Lung (tissue), 11 donors: ENCODE measurements at regions not wholly inside any gene's neighbourhood (a gene's known extent, or its start where the extent isn't known, plus 50 kb on each side); places are given as distances from the start of the nearest gene placed in this dataset.
"Not testable (repeated sequence)": the region's sequence is repeated elsewhere in the genome, so short reads cannot be mapped to it uniquely, and the experiment has no call there.

Experiments
- ATAC-seq: fragments of 200-7000 bp; cut with Tn5 transposase; one replicate; pipeline ENCODE4 v1.9.1; 2020; ENCODE audit warnings: moderate number of reproducible peaks; ENCODE audit not compliant: insufficient read depth, low FRiP score
- DNase-seq, 3 donors: peaks; one replicate each; pipeline ENCODE4 v3.0.0-alpha.2; 2013 to 2017
- H3K27ac ChIP-seq, 2 donors: one replicate each; pipeline ENCODE4 v1.5.1; 2013; ENCODE audit warnings: mild to moderate bottlenecking in 2 of 2, moderate library complexity in 2 of 2, control low read depth in 1 of 2, inconsistent platforms in 1 of 2, low read depth in 1 of 2, low read length in 1 of 2
- H3K27me3 ChIP-seq, 3 donors: one replicate each; pipeline ENCODE4 v1.5.1; 2013; ENCODE audit warnings: low read length in 2 of 3; ENCODE audit not compliant: control insufficient read depth in 3 of 3, insufficient read depth in 3 of 3
- H3K36me3 ChIP-seq, 4 donors: one replicate each; pipeline ENCODE4 v1.5.1; 2013; ENCODE audit warnings: low read length in 4 of 4, mild to moderate bottlenecking in 1 of 4, moderate library complexity in 1 of 4; ENCODE audit not compliant: control insufficient read depth in 4 of 4, insufficient read depth in 4 of 4
- H3K4me1 ChIP-seq, 5 donors: one replicate each; pipeline ENCODE4 v1.5.1; 2013; ENCODE audit warnings: low read length in 5 of 5, mild to moderate bottlenecking in 2 of 5, moderate library complexity in 1 of 5; ENCODE audit not compliant: control insufficient read depth in 5 of 5, insufficient read depth in 5 of 5
- H3K4me3 ChIP-seq: one replicate; pipeline ENCODE4 v1.5.1; 2013; ENCODE audit warnings: mild to moderate bottlenecking, control low read depth, moderate library complexity
- H3K9ac ChIP-seq, 2 donors: one replicate each; pipeline ENCODE4 v1.5.1; 2013; ENCODE audit warnings: low read length in 2 of 2, control low read depth in 1 of 2; ENCODE audit not compliant: insufficient read depth in 1 of 2
- H3K9me3 ChIP-seq, 4 donors: one replicate each; pipeline ENCODE4 v1.5.1; 2013; ENCODE audit warnings: low read length in 3 of 4, mild to moderate bottlenecking in 1 of 4, moderate library complexity in 1 of 4; ENCODE audit not compliant: control insufficient read depth in 4 of 4, insufficient read depth in 3 of 4
- CTCF ChIP-seq: IDR thresholded peaks from 2 replicates; pipeline ENCODE4 v1.5.1; 2012; ENCODE audit warnings: mild to moderate bottlenecking; ENCODE audit errors: control extremely low read depth, extremely low read depth
- WGBS, 2 donors: extraction: QIAGEN DNeasy Blood & Tissue Kit; methylation state at CpG; one replicate each; pipeline ENCODE4 v1.1.7; 2013; 5-methylcytosine and 5-hydroxymethylcytosine counted together
- donor health status: control.
- donor health status: control.
- donor health status: Bipolar disorder and iron deficiency.
- donor health status: healthy.
- donor health status: DM: yes; HTN: yes; CAD: no.

- WGBS, 2 donors, result 81 to 89% methylated on average over 2 of the region's 2 CpGs
- no peak for TF ChIP-seq CTCF
- ATAC-seq, result no peak
Observed at GRCh38 chr7:159306012-159306411, 161.3 kb upstream of the VIPR2 start.

GRCh38 chr7:159305185-159305584, 160.5 kb upstream of the VIPR2 start:
- WGBS, 2 donors, result 31 to 54% methylated on average over 3 of the region's 3 CpGs
- not testable (repeated sequence) for ATAC-seq

More at GRCh38 chr7:159306012-159306411, 161.3 kb upstream of the VIPR2 start:
- Histone ChIP-seq H3K9me3 (peaks cover 0 to 2% (median 0%) of the 10 kb centered on the region in 4 donors), H3K9ac (no peak overlapping the region), H3K36me3 (no peaks in the 10 kb centered on the region), H3K4me1 (no peaks in the 10 kb centered on the region), H3K27ac (no peak overlapping the region), H3K27me3 (no peaks in the 10 kb centered on the region), H3K4me3 (no peak overlapping the region)
- DNase-seq, result no peak

GRCh38 chr7:159303510-159303909, 158.8 kb upstream of the VIPR2 start:
- 78 to 85% methylated on average over 2 of the region's 2 CpGs for WGBS, 2 donors
- not testable (repeated sequence) for H3K27me3 ChIP-seq, H3K27ac ChIP-seq, H3K36me3 ChIP-seq, DNase-seq, H3K4me1 ChIP-seq, H3K9ac ChIP-seq, H3K9me3 ChIP-seq, ATAC-seq, H3K4me3 ChIP-seq

More at GRCh38 chr7:159305185-159305584, 160.5 kb upstream of the VIPR2 start:
- DNase-seq, H3K27ac ChIP-seq, H3K4me3 ChIP-seq, H3K27me3 ChIP-seq, H3K36me3 ChIP-seq, H3K9ac ChIP-seq, H3K4me1 ChIP-seq, H3K9me3 ChIP-seq: not testable (repeated sequence)

GRCh38 chr7:159296093-159296681, 151.5 kb upstream of the VIPR2 start:
- H3K9me3 ChIP-seq, result peaks cover 0 to 6% (median 2%) of the 10 kb centered on the region in 4 donors
- ATAC-seq (no peak), DNase-seq (no peak)
- H3K9ac ChIP-seq, result no peak overlapping the region
- no peak for TF ChIP-seq CTCF
- no peaks in the 10 kb centered on the region for H3K27me3 ChIP-seq
- no peak overlapping the region for H3K4me3 ChIP-seq
- WGBS, 2 donors, result 43 to 65% methylated on average over 3 to 4 of the region's 4 CpGs
- no peaks in the 10 kb centered on the region for H3K4me1 ChIP-seq
- no peaks in the 10 kb centered on the region for H3K36me3 ChIP-seq
- no peak overlapping the region for H3K27ac ChIP-seq

- H3K27ac ChIP-seq, ATAC-seq, DNase-seq, H3K36me3 ChIP-seq, H3K27me3 ChIP-seq, H3K4me3 ChIP-seq, H3K9ac ChIP-seq, H3K4me1 ChIP-seq: not testable (repeated sequence)
- H3K9me3 ChIP-seq, result peaks cover 0 to 10% (median 7%) of the 10 kb centered on the region in 4 donors
Observed at GRCh38 chr7:159286487-159286886, 141.8 kb upstream of the VIPR2 start.
